GM21423 (cell line): ENCODE measurements at regions not wholly inside any gene's neighbourhood (a gene's known extent, or its start where the extent isn't known, plus 50 kb on each side); places are given as distances from the start of the nearest gene placed in this dataset.
"Not testable (repeated sequence)": the region's sequence is repeated elsewhere in the genome, so short reads cannot be mapped to it uniquely, and the experiment has no call there.

Source experiments
- ATAC-seq: cut with Tn5 transposase; IDR thresholded peaks from one replicate; pipeline ENCODE4 v1.9.1; 2021; ENCODE audit warnings: mild to moderate bottlenecking, moderate library complexity; ENCODE audit not compliant: unreplicated experiment

- ATAC-seq = no peak
Observed at GRCh38 chr4:116183241-116183640, 902.1 kb downstream of the TRAM1L1 start.

- ATAC-seq = no peak
Observed at GRCh38 chr4:116180157-116180601, 905.2 kb downstream of the TRAM1L1 start.

- ATAC-seq = not testable (repeated sequence)
Observed at GRCh38 chr4:116151371-116151770, 934.0 kb downstream of the TRAM1L1 start.

- no peak for ATAC-seq
Observed at GRCh38 chr4:116150152-116150551, 935.2 kb downstream of the TRAM1L1 start.

- no peak for ATAC-seq
Observed at GRCh38 chr4:116143198-116143597, 942.2 kb downstream of the TRAM1L1 start.

GRCh38 chr4:116132946-116133345 is 952.4 kb downstream of the TRAM1L1 start:
- ATAC-seq = no peak

- ATAC-seq = no peak
Observed at GRCh38 chr4:116126794-116127193, 958.6 kb downstream of the TRAM1L1 start.

- ATAC-seq = no peak
Observed at GRCh38 chr4:116122124-116122523, 963.3 kb downstream of the TRAM1L1 start.

GRCh38 chr4:116118221-116118620 is 967.2 kb downstream of the TRAM1L1 start:
- ATAC-seq = no peak

GRCh38 chr4:116112861-116113260 is 972.5 kb downstream of the TRAM1L1 start:
- not testable (repeated sequence) for ATAC-seq

- no peak for ATAC-seq
Observed at GRCh38 chr4:116110713-116111112, 974.7 kb downstream of the TRAM1L1 start.

- ATAC-seq = no peak
Observed at GRCh38 chr4:116108606-116109005, 976.8 kb downstream of the TRAM1L1 start.

GRCh38 chr4:116101321-116101720 is 984.1 kb downstream of the TRAM1L1 start:
- no peak for ATAC-seq

- ATAC-seq = no peak
Observed at GRCh38 chr4:116099596-116099995, 985.8 kb downstream of the TRAM1L1 start.

- not testable (repeated sequence) for ATAC-seq
Observed at GRCh38 chr4:116097353-116097752, 983.9 kb upstream of the NDST4 start.

GRCh38 chr4:116092961-116093360 is 979.5 kb upstream of the NDST4 start:
- no peak for ATAC-seq

- no peak for ATAC-seq
Observed at GRCh38 chr4:116088771-116089170, 975.4 kb upstream of the NDST4 start.

- ATAC-seq = no peak
Observed at GRCh38 chr4:116082808-116083366, 969.5 kb upstream of the NDST4 start.

- ATAC-seq = no peak
Observed at GRCh38 chr4:116073051-116073450, 959.6 kb upstream of the NDST4 start.

- ATAC-seq = no peak
Observed at GRCh38 chr4:116070283-116070682, 956.9 kb upstream of the NDST4 start.

- ATAC-seq = no peak
Observed at GRCh38 chr4:116066711-116067245, 953.4 kb upstream of the NDST4 start.

GRCh38 chr4:116064331-116064730 is 950.9 kb upstream of the NDST4 start:
- no peak for ATAC-seq

GRCh38 chr4:116059361-116059760 is 945.9 kb upstream of the NDST4 start:
- no peak for ATAC-seq
